Upper lobe of left lung (tissue), 6 donors: ENCODE measurements at regions not wholly inside any gene's neighbourhood (a gene's known extent, or its start where the extent isn't known, plus 50 kb on each side); places are given as distances from the start of the nearest gene placed in this dataset.

Source experiments
- ATAC-seq, 2 donors: fragments of 200-7000 bp; cut with Tn5 transposase; one replicate each; pipeline ENCODE4 v1.9.1; 2022; ENCODE audit warnings: mild to moderate bottlenecking in 2 of 2, moderate library complexity in 2 of 2; ENCODE audit not compliant: low FRiP score in 2 of 2
- DNase-seq, 2 donors: peaks; one replicate each; pipeline ENCODE4 v3.0.0-alpha.2; 2019 to 2020
- H3K27ac ChIP-seq, 4 donors: fragments of 200-600 bp; sonication (generic); one replicate each; pipeline ENCODE4 v1.5.1; 2016 to 2019
- H3K27me3 ChIP-seq, 4 donors: fragments of 200-600 bp; sonication (generic); one replicate each; pipeline ENCODE4 v1.5.1; 2017 to 2019
- H3K36me3 ChIP-seq, 4 donors: fragments of 200-600 bp; sonication (generic); one replicate each; pipeline ENCODE4 v1.5.1; 2016 to 2019
- H3K4me1 ChIP-seq, 4 donors: fragments of 200-600 bp; sonication (generic); one replicate each; pipeline ENCODE4 v1.5.1; 2018 to 2019
- H3K4me3 ChIP-seq, 4 donors: fragments of 200-600 bp; sonication (generic); one replicate each; pipeline ENCODE4 v1.5.1; 2017 to 2019; ENCODE audit warnings: mild to moderate bottlenecking in 2 of 4, moderate library complexity in 1 of 4
- H3K9me3 ChIP-seq, 4 donors: fragments of 200-600 bp; sonication (generic); one replicate each; pipeline ENCODE4 v1.5.1; 2018 to 2019
- CTCF ChIP-seq, 6 experiments: fragments of 450-650 bp in 4 of 6; fragments of 200-600 bp in 2 of 6; sonication (generic) in 2 of 6; IDR thresholded peaks; one replicate each; pipeline ENCODE4 v1.5.1; 2016 to 2019; ENCODE audit warnings: antibody characterized with exemption in 6 of 6
- EP300 ChIP-seq, 4 donors: sonication (generic); formaldehyde crosslinking; IDR thresholded peaks; one replicate each; pipeline ENCODE4 v1.5.1; 2017; ENCODE audit warnings: antibody characterized with exemption in 4 of 4, control low read depth in 2 of 4
- POLR2A ChIP-seq, 4 donors: fragments of 450-650 bp; IDR thresholded peaks; one replicate each; pipeline ENCODE4 v1.5.1; 2016 to 2017; ENCODE audit warnings: antibody characterized with exemption in 4 of 4, mild to moderate bottlenecking in 2 of 4
- POLR2AphosphoS5 ChIP-seq, 2 donors: sonication (generic); formaldehyde crosslinking; IDR thresholded peaks; one replicate each; pipeline ENCODE4 v1.5.1; 2017; ENCODE audit warnings: antibody characterized with exemption in 2 of 2
- WGBS, 2 donors: methylation state at CpG; one replicate each; pipeline ENCODE4 v1.1.5; 2017 to 2018; 5-methylcytosine and 5-hydroxymethylcytosine counted together
- donor health status: DM: no; HTN: no; CAD: no; lungs with moderate emphysema.
- donor health status: DM: no; HTN: yes; CAD: no; lungs with severe emphysema.

- no peaks in the 10 kb centered on the region for H3K9me3 ChIP-seq
- ATAC-seq (no peak), DNase-seq (no peak)
- H3K27ac ChIP-seq: no peak overlapping the region
- H3K4me3 ChIP-seq: no peak overlapping the region
- TF ChIP-seq POLR2AphosphoS5 (IDR thresholded peaks at IDR 0.05): no peak
- no peak for TF ChIP-seq EP300 (IDR thresholded peaks at IDR 0.05)
- no peak for TF ChIP-seq POLR2A (IDR thresholded peaks at IDR 0.05)
- no peak for TF ChIP-seq CTCF (IDR thresholded peaks at IDR 0.05)
- H3K36me3 ChIP-seq: no peaks in the 10 kb centered on the region
- H3K27me3 ChIP-seq: no peaks in the 10 kb centered on the region
- 43 to 47% methylated on average over 8 of the region's 8 CpGs for WGBS, 2 donors
- H3K4me1 ChIP-seq: no peaks in the 10 kb centered on the region
Observed at GRCh38 chr18:29096079-29096770, 919.3 kb upstream of the CDH2 start.

GRCh38 chr18:29087616-29088246 lies 910.8 kb upstream of the CDH2 start:
- no peaks in the 10 kb centered on the region for H3K9me3 ChIP-seq
- H3K27ac ChIP-seq: no peak overlapping the region
- no peaks in the 10 kb centered on the region for H3K36me3 ChIP-seq
- ATAC-seq (no peak), DNase-seq (no peak)
- no peak for TF ChIP-seq CTCF (IDR thresholded peaks at IDR 0.05)
- no peak for TF ChIP-seq POLR2A (IDR thresholded peaks at IDR 0.05)
- TF ChIP-seq EP300 (IDR thresholded peaks at IDR 0.05): no peak
- no peak for TF ChIP-seq POLR2AphosphoS5 (IDR thresholded peaks at IDR 0.05)
- H3K4me3 ChIP-seq: no peak overlapping the region
- H3K27me3 ChIP-seq: no peaks in the 10 kb centered on the region
- 70 to 78% methylated on average over 3 of the region's 3 CpGs for WGBS, 2 donors
- H3K4me1 ChIP-seq: no peaks in the 10 kb centered on the region

DNA sequence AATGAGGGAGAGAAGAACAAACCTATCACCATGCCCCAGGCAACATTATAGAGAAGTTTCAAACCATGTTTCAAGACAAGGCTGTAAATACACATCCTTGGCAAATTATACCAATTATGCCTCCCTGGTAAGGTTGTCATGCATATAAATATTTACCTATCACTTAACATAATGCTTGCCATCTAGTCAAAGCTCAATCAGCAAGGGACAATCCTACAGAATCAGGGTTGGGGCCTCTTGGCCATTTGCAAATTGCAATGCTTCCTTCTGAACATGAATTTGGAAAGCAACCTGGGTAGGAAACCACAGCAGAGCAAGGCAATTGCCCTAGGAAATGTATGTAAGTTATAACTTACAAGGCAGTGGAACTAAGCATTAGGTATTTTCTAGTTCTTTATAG lies 907.2 kb upstream of the CDH2 start:
- Histone ChIP-seq H3K36me3 (no peaks in the 10 kb centered on the region), H3K4me1 (no peaks in the 10 kb centered on the region), H3K9me3 (no peaks in the 10 kb centered on the region), H3K27me3 (no peaks in the 10 kb centered on the region), H3K27ac (no peak overlapping the region), H3K4me3 (no peak overlapping the region)
- TF ChIP-seq POLR2AphosphoS5 (IDR thresholded peaks at IDR 0.05) (no peak), POLR2A (IDR thresholded peaks at IDR 0.05) (no peak), CTCF (IDR thresholded peaks at IDR 0.05) (no peak), EP300 (IDR thresholded peaks at IDR 0.05) (no peak)
- DNase-seq (no peak), ATAC-seq (no peak)

GRCh38 chr18:29083545-29083944 lies 906.6 kb upstream of the CDH2 start:
- Histone ChIP-seq H3K36me3 (no peaks in the 10 kb centered on the region), H3K27ac (no peak overlapping the region), H3K27me3 (no peaks in the 10 kb centered on the region), H3K9me3 (no peaks in the 10 kb centered on the region), H3K4me1 (no peaks in the 10 kb centered on the region), H3K4me3 (no peak overlapping the region)
- ATAC-seq (peak in 1 of 2 donors; percentile 83), DNase-seq (no peak)
- WGBS, 2 donors: 80 to 85% methylated on average over 4 of the region's 4 CpGs
- TF ChIP-seq POLR2AphosphoS5 (IDR thresholded peaks at IDR 0.05) (no peak), POLR2A (IDR thresholded peaks at IDR 0.05) (no peak), EP300 (IDR thresholded peaks at IDR 0.05) (no peak), CTCF (IDR thresholded peaks at IDR 0.05) (no peak)

GRCh38 chr18:29080946-29081345 lies 904.0 kb upstream of the CDH2 start:
- no peaks in the 10 kb centered on the region for H3K9me3 ChIP-seq
- no peaks in the 10 kb centered on the region for H3K4me1 ChIP-seq
- H3K4me3 ChIP-seq: no peak overlapping the region
- no peak for DNase-seq
- ATAC-seq: no peak
- no peaks in the 10 kb centered on the region for H3K36me3 ChIP-seq
- no peaks in the 10 kb centered on the region for H3K27me3 ChIP-seq
- TF ChIP-seq EP300 (IDR thresholded peaks at IDR 0.05) (no peak), CTCF (IDR thresholded peaks at IDR 0.05) (no peak), POLR2A (IDR thresholded peaks at IDR 0.05) (no peak), POLR2AphosphoS5 (IDR thresholded peaks at IDR 0.05) (no peak)
- no peak overlapping the region for H3K27ac ChIP-seq
- WGBS, 2 donors: 76 to 82% methylated on average over 3 of the region's 3 CpGs
